Tibial nerve (tissue), 3 donors: ENCODE measurements at regions not wholly inside any gene's neighbourhood (a gene's known extent, or its start where the extent isn't known, plus 50 kb on each side); places are given as distances from the start of the nearest gene placed in this dataset.

ENCODE experiments used
- EP300 ChIP-seq, 2 donors: sonication (generic); formaldehyde crosslinking; IDR thresholded peaks; one replicate each; pipeline ENCODE4 v1.6.1; 2017; ENCODE audit warnings: antibody characterized with exemption in 2 of 2, mild to moderate bottlenecking in 1 of 2
- POLR2A ChIP-seq, 2 donors: fragments of 450-650 bp; IDR thresholded peaks; one replicate each; pipeline ENCODE4 v1.6.1; 2017; ENCODE audit warnings: antibody characterized with exemption in 2 of 2, mild to moderate bottlenecking in 2 of 2, moderate library complexity in 2 of 2

DNA sequence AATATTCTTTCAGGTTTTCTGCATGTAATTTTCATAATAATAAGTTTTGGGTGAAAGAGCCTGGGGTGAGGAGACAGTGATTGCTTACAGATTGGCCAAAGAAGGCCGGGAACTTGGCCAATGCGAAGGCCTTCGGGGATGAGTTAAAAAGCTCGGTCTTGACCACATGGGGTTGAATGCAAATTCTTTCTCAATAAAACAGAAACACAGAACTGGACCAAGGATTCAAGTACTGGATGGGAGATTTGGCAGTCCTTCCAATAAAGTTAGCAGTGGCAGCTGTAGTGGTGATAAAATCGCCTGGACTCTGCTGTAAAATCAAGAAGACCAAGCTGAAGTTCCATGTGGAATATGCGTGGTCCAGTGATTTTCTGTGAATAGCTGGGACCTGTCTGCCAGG is 282.2 kb upstream of the KLF3 start:
- TF ChIP-seq EP300 (IDR thresholded peaks at IDR 0.05) (no peak), POLR2A (IDR thresholded peaks at IDR 0.05) (no peak)
